ENCODE measurements at regions not wholly inside any gene's neighbourhood (a gene's known extent, or its start where the extent isn't known, plus 50 kb on each side); places are given as distances from the start of the nearest gene placed in this dataset.
"Not testable (repeated sequence)": the region's sequence is repeated elsewhere in the genome, so short reads cannot be mapped to it uniquely, and the experiment has no call there.

DNA sequence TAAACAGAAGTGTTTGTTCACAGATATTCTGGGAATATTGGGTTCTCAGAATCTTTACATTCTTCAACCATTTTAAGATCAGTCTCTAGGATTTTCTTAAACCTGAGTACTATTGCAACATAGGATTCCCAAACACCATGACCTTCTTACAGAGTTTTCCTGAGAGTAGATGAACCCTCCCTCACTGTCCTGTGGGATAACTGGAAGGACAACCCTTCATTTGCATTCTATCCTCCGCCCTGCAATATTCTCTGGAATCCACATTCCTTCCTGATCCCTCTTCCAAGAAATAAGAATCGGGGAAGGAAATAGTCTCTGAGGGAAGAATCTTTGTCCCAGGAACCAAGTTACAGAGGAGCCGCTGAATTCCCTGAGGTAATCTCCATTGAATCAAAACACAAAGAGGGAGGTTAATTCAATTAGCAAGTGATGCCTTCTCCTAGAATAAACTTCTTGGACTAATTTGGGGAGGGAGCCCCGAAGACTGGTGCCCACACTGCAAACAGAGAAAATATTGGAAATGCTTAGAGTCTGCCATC is 99.8 kb upstream of the MBIP start:
- no peak for ATAC-seq
- no peak overlapping the region for H3K4me3 ChIP-seq
- H3K9me3 ChIP-seq = peaks cover 0 to 10% (median 0%) of the 10 kb centered on the region in 3 donors
- H3K4me1 ChIP-seq = no peaks in the 10 kb centered on the region
- no peak overlapping the region for H3K27ac ChIP-seq
- TF ChIP-seq POLR2A (IDR thresholded peaks at IDR 0.05) (no peak), EP300 (IDR thresholded peaks at IDR 0.05) (no peak), POLR2AphosphoS5 (IDR thresholded peaks at IDR 0.05) (no peak)
- TF ChIP-seq, protein P1, sequence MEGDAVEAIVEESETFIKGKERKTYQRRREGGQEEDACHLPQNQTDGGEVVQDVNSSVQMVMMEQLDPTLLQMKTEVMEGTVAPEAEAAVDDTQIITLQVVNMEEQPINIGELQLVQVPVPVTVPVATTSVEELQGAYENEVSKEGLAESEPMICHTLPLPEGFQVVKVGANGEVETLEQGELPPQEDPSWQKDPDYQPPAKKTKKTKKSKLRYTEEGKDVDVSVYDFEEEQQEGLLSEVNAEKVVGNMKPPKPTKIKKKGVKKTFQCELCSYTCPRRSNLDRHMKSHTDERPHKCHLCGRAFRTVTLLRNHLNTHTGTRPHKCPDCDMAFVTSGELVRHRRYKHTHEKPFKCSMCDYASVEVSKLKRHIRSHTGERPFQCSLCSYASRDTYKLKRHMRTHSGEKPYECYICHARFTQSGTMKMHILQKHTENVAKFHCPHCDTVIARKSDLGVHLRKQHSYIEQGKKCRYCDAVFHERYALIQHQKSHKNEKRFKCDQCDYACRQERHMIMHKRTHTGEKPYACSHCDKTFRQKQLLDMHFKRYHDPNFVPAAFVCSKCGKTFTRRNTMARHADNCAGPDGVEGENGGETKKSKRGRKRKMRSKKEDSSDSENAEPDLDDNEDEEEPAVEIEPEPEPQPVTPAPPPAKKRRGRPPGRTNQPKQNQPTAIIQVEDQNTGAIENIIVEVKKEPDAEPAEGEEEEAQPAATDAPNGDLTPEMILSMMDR (IDR thresholded peaks at IDR 0.05) = no peak
- no peaks in the 10 kb centered on the region for H3K27me3 ChIP-seq
- WGBS, 2 donors (ENCODE audit: low coverage in 1 of 2) = 56 to 67% methylated on average over 3 of the region's 4 CpGs
- H3K36me3 ChIP-seq = no peaks in the 10 kb centered on the region

- TF ChIP-seq POLR2AphosphoS5 (IDR thresholded peaks at IDR 0.05) = no peak
- no peak for TF ChIP-seq EP300 (IDR thresholded peaks at IDR 0.05)
- no peak for TF ChIP-seq POLR2A (IDR thresholded peaks at IDR 0.05)
- TF ChIP-seq, protein P1 (IDR thresholded peaks at IDR 0.05) = no peak
- ATAC-seq = no peak
- peaks cover 0 to 12% (median 0%) of the 10 kb centered on the region in 3 donors for H3K9me3 ChIP-seq
- no peak overlapping the region for H3K4me3 ChIP-seq
- no peak overlapping the region for H3K27ac ChIP-seq
- no peaks in the 10 kb centered on the region for H3K36me3 ChIP-seq
- no peaks in the 10 kb centered on the region for H3K27me3 ChIP-seq
- no peaks in the 10 kb centered on the region for H3K4me1 ChIP-seq
Observed at GRCh38 chr14:36418937-36419336, 98.5 kb upstream of the MBIP start.

DNA sequence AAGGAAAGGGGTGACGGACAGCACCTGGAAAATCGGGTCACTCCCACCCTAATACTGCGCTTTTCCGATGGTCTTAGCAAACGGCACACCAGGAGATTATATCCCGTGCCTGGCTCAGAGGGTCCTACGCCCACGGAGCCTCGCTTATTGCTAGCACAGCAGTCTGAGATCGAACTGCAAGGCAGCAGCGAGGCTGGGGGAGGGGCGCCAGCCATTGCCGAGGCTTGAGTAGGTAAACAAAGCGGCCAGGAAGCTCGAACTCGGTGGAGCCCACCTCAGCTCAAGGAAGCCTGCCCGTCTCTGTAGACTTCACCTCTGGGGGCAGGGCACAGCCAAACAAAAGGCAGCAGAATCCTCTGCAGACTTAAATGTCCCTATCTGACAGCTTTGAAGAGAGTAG is 91.5 kb upstream of the MBIP start:
- H3K4me1 ChIP-seq, H3K4me3 ChIP-seq, ATAC-seq, H3K27me3 ChIP-seq, H3K27ac ChIP-seq, H3K36me3 ChIP-seq: not testable (repeated sequence)
- 89% methylated on average over 5 of the region's 17 CpGs; no CpG with 5 or more reads in 1 of the 2 donors for WGBS, 2 donors (ENCODE audit: low coverage in 1 of 2)
- H3K9me3 ChIP-seq = peaks cover 0 to 28% (median 0%) of the 10 kb centered on the region in 3 donors

- H3K4me3 ChIP-seq = no peak overlapping the region
- no peak for TF ChIP-seq POLR2A (IDR thresholded peaks at IDR 0.05)
- TF ChIP-seq, protein P1 (IDR thresholded peaks at IDR 0.05) = no peak
- no peak for TF ChIP-seq EP300 (IDR thresholded peaks at IDR 0.05)
- no peak for TF ChIP-seq POLR2AphosphoS5 (IDR thresholded peaks at IDR 0.05)
- H3K9me3 ChIP-seq = peaks cover 0 to 16% (median 0%) of the 10 kb centered on the region in 3 donors
- no peaks in the 10 kb centered on the region for H3K27me3 ChIP-seq
- no peaks in the 10 kb centered on the region for H3K4me1 ChIP-seq
- ATAC-seq = no peak
- no peaks in the 10 kb centered on the region for H3K36me3 ChIP-seq
- H3K27ac ChIP-seq = no peak overlapping the region
- 54 to 57% methylated on average over 3 of the region's 3 CpGs for WGBS, 2 donors (ENCODE audit: low coverage in 1 of 2)
Observed at GRCh38 chr14:36408388-36408787, 88.0 kb upstream of the MBIP start.

GRCh38 chr14:36405589-36406274 is 85.3 kb upstream of the MBIP start:
- TF ChIP-seq POLR2AphosphoS5 (IDR thresholded peaks at IDR 0.05) = no peak
- TF ChIP-seq POLR2A (IDR thresholded peaks at IDR 0.05) = no peak
- no peak for TF ChIP-seq EP300 (IDR thresholded peaks at IDR 0.05)
- TF ChIP-seq, protein P1 (IDR thresholded peaks at IDR 0.05) = no peak
- Histone ChIP-seq H3K36me3 (no peaks in the 10 kb centered on the region), H3K4me3 (no peak overlapping the region), H3K9me3 (no peaks in the 10 kb centered on the region), H3K27me3 (no peaks in the 10 kb centered on the region), H3K27ac (no peak overlapping the region), H3K4me1 (no peaks in the 10 kb centered on the region)
- no peak for ATAC-seq
- 92 to 93% methylated on average over 1 of the region's 1 CpG for WGBS, 2 donors (ENCODE audit: low coverage in 1 of 2)

Measured in gastroesophageal sphincter (tissue), 4 donors.